Adipocyte (in vitro differentiated cells): ENCODE measurements at regions not wholly inside any gene's neighbourhood (a gene's known extent, or its start where the extent isn't known, plus 50 kb on each side); places are given as distances from the start of the nearest gene placed in this dataset.
"Not testable (repeated sequence)": the region's sequence is repeated elsewhere in the genome, so short reads cannot be mapped to it uniquely, and the experiment has no call there.

Experiments
- DNase-seq: peaks from one replicate; pipeline ENCODE4 v3.0.0-alpha.2; 2015; ENCODE audit warnings: low read depth
- H3K27me3 ChIP-seq: replicated peaks from 2 replicates; pipeline ENCODE4 v1.7.0; 2013; ENCODE audit warnings: mild to moderate bottlenecking, low read length, moderate library complexity; ENCODE audit not compliant: control insufficient read depth, insufficient read depth
- H3K36me3 ChIP-seq: 2 replicates; pipeline ENCODE4 v1.7.0; 2013; ENCODE audit warnings: low read length, mild to moderate bottlenecking, moderate library complexity; ENCODE audit not compliant: control insufficient read depth, insufficient read depth, severe bottlenecking
- H3K4me1 ChIP-seq: 2 replicates; pipeline ENCODE4 v1.7.0; 2013; ENCODE audit warnings: mild to moderate bottlenecking, low read length, moderate library complexity; ENCODE audit not compliant: control insufficient read depth, insufficient read depth
- H3K4me3 ChIP-seq: 2 replicates; pipeline ENCODE4 v1.7.0; 2013; ENCODE audit warnings: mild to moderate bottlenecking, low read length, moderate library complexity
- H3K9ac ChIP-seq: 2 replicates; pipeline ENCODE4 v1.7.0; 2013; ENCODE audit warnings: mild to moderate bottlenecking, low read length, moderate library complexity
- H3K9me3 ChIP-seq: 2 replicates; pipeline ENCODE4 v1.7.0; 2013; ENCODE audit warnings: mild to moderate bottlenecking, low read length, moderate library complexity; ENCODE audit not compliant: control insufficient read depth

DNA sequence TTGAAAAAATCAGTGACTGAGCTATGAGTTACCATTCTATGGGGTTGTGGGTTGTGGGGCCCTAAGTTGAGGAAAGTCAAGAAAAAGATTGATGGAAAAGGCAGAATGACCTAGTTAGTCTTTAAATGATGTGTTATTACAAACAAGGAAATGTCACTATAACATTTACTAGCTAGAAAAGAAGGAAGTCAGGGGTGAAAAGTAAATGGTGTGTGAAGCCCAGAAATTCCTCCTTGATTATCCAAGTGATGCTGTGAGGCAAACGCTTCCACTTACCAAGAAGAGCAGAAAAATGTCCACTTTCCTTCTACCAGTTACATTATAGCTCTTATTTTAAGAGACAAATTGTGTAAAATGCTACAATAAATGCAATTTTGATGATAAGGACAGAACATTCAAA lies 285.3 kb upstream of the DPP6 start:
- H3K9me3 ChIP-seq, DNase-seq, H3K36me3 ChIP-seq, H3K9ac ChIP-seq, H3K4me3 ChIP-seq, H3K27me3 ChIP-seq, H3K4me1 ChIP-seq: not testable (repeated sequence)

DNA sequence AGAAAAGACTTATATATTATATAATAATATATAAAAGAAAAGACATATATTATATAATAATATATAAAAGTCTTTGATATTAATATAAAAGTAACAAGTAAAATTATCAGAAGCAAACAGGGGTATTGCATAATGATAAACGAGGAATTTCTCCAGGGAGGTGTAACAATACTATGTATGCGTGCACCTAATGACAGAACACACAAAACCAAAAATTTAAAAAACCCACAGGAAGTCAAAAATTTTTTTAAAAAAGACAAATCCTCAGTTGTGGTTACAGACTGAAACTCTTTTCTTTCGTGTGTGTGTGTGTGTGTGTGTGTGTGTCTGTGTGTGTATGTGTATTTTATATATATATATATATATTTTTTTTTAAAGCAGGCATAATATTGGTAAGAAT lies 279.2 kb upstream of the DPP6 start:
- no peak for DNase-seq
- Histone ChIP-seq H3K4me1 (no peaks in the 10 kb centered on the region), H3K9me3 (no peaks in the 10 kb centered on the region), H3K36me3 (no peaks in the 10 kb centered on the region), H3K27me3 (no peaks in the 10 kb centered on the region), H3K9ac (no peak overlapping the region), H3K4me3 (no peak overlapping the region)

DNA sequence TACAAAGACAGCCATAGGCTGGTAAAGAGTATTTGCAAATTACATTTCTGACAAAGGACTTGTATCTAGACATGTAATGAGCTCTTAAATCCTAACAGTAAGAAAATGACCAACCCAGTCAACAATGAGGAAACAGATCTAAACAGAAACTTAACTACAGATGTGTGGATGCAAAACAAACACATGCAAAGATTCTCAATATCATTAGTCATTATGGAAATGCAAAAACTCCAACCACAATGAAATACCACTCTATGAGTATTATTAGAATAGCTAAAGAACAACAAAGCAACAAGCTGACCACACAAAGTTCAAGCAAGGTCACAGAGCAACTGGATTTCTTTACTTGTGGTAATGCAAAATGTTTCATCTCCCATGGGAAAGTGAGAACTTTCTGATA lies 275.3 kb upstream of the DPP6 start:
- not testable (repeated sequence) for H3K4me1 ChIP-seq, H3K9me3 ChIP-seq, H3K9ac ChIP-seq, H3K27me3 ChIP-seq, H3K36me3 ChIP-seq, DNase-seq, H3K4me3 ChIP-seq

DNA sequence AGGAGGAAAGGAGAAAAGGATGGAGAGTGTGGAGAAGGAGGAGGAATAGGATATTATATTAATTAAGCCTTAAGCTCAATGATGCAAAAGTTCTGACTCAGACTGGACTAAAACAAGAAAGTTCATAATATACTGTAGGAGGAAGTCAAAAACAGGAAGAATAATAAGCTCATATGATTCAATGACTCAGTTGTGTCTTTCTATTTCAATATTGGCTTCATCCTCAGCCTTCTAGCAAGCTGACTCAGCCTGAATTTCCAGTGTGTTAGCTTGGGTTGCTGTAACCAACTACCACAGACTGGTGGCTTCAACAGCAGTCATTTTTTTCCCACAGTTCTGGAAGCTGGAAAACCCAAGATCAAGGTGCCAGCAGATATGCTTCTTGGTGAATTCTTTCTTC lies 254.8 kb upstream of the DPP6 start:
- H3K36me3 ChIP-seq, H3K9ac ChIP-seq, H3K4me3 ChIP-seq, H3K27me3 ChIP-seq, H3K4me1 ChIP-seq, H3K9me3 ChIP-seq, DNase-seq: not testable (repeated sequence)

DNA sequence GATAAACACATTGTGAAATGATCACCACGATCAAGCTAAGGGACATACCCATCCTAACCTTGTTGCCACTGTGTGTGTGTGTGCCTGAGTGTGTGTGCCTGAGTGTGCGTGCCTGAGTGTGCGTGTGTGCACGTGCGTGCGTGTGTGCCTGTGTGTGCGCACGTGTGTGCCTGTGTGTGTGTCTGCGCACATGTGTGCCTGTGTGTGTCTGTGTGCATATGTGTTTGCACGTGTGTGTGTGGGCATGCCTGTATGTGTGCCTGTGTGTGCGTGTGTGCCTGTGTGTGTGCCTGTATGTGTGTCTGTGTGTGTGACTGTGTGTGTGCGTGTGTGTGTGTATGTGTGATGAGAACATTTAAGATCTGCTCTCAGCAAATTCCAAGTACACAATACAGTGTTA lies 244.1 kb upstream of the DPP6 start:
- Histone ChIP-seq H3K9ac (no peak overlapping the region), H3K27me3 (no peaks in the 10 kb centered on the region), H3K4me1 (no peaks in the 10 kb centered on the region), H3K36me3 (no peaks in the 10 kb centered on the region), H3K4me3 (no peak overlapping the region), H3K9me3 (no peaks in the 10 kb centered on the region)
- DNase-seq: no peak

DNA sequence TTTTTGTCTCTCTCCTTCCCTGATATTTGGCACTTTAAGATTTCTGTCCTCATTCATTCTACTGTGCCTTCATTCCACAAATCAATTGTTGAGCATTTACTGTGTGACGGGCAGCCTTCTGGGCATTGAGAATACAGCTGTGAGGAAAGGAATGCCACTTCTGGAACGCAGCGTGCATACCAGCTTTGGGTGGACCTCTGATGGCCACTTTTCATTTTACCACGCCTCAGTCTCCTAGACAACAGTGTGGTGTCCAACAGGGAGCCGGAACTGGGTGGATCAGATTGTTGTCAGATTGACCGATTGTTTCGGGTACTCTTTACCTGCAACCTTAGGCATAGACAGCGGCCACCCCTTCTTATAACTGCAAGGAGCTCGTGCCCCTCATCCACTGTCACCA lies 222.7 kb upstream of the DPP6 start:
- no peak overlapping the region for H3K4me3 ChIP-seq
- H3K4me1 ChIP-seq: no peaks in the 10 kb centered on the region
- H3K27me3 ChIP-seq: no peaks in the 10 kb centered on the region
- no peaks in the 10 kb centered on the region for H3K36me3 ChIP-seq
- no peaks in the 10 kb centered on the region for H3K9me3 ChIP-seq
- DNase-seq: no peak
- no peak overlapping the region for H3K9ac ChIP-seq

DNA sequence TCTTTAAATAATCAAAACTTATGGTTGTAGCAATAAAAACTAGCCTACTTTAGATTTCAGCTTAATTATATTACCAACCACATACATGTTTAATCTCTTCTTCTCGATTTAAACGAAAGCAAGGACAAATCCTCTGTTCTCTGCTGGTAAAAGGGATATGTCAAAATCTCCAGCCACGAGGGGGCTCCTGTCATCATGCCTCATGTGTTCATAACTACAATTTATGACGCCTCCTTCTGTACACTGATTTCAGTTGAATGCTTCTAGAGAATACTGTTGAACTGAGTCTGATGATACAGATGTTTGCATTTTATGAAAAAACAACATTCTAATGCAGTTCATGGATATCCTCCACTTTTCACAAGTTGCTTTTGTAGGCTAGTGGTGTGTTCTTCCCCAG lies 220.0 kb upstream of the DPP6 start:
- DNase-seq: no peak
- H3K27me3 ChIP-seq: no peaks in the 10 kb centered on the region
- H3K9ac ChIP-seq: no peak overlapping the region
- H3K9me3 ChIP-seq: no peaks in the 10 kb centered on the region
- no peaks in the 10 kb centered on the region for H3K36me3 ChIP-seq
- H3K4me3 ChIP-seq: no peak overlapping the region
- no peaks in the 10 kb centered on the region for H3K4me1 ChIP-seq

DNA sequence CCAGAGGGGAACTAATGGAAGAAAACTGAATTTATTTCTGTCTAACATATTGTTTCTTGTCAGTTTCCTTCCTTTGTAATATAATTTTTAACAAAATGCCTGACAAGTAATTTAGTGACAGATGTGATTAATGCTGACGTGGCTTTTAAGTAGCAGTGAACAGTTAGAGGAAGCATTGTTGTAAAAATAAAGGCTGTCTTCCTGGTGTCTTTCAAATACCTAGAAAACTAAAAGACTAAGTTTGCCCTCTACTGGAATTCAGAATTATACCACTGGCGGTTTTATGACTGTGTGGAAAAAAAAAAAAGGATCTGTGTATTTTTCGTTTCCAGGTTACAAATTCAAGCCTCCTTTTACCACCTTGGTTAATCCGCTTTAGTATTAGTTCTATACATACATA lies 217.1 kb upstream of the DPP6 start:
- Histone ChIP-seq H3K36me3 (no peaks in the 10 kb centered on the region), H3K9ac (no peak overlapping the region), H3K9me3 (no peaks in the 10 kb centered on the region), H3K27me3 (no peaks in the 10 kb centered on the region), H3K4me1 (no peaks in the 10 kb centered on the region), H3K4me3 (peak overlapping the region; percentile 19)
- no peak for DNase-seq

DNA sequence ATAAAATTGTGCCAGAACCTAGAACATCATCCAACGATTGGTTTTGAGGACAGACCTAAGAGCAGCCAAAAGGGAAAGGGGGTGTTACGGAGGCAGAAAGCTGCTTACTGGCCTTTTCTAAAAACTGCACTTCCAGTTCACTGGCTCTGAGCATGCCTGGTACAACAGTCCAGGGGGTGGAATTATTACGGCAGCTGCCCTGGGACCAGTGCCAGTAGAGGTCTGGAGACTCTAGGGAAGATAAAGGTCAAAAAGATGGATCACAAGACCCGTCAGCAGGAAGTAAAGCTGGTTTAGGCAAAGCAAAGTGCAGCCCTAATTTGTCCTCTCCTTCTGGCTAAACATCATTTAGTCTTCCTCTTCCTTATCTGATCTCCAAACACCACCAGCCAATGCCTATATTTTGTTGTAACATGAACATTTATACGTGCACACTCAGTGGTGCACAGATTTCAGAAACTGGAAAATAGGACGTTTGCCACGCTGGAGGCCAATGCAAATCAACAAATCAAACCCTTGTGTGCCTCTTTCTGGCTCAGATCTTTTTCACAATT lies 216.4 kb upstream of the DPP6 start:
- Histone ChIP-seq H3K4me1 (no peaks in the 10 kb centered on the region), H3K27me3 (no peaks in the 10 kb centered on the region), H3K4me3 (peak overlapping the region; percentile 19), H3K9ac (no peak overlapping the region), H3K9me3 (no peaks in the 10 kb centered on the region), H3K36me3 (no peaks in the 10 kb centered on the region)
- DNase-seq: no peak

DNA sequence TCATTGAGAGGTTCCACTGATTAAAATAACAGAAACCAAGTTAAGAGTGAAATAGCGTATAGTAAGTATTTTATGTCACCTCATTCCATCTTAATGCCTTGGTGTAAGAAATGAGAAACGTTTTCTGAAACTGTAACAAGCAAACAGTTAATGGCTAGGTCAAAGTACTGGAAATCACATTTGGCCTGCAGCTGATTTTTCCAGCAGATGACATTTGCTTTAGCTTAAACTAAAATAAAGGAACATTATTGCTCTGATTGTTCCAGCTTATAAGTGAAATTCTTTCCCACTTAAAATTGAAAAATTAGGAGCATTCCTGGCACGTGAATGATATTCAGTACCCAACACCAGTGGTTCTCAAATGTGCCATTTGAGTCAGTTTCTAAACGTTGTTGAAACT lies 213.6 kb upstream of the DPP6 start:
- Histone ChIP-seq H3K4me3 (no peak overlapping the region), H3K9me3 (no peaks in the 10 kb centered on the region), H3K27me3 (no peaks in the 10 kb centered on the region), H3K9ac (no peak overlapping the region), H3K4me1 (no peaks in the 10 kb centered on the region), H3K36me3 (no peaks in the 10 kb centered on the region)
- no peak for DNase-seq

DNA sequence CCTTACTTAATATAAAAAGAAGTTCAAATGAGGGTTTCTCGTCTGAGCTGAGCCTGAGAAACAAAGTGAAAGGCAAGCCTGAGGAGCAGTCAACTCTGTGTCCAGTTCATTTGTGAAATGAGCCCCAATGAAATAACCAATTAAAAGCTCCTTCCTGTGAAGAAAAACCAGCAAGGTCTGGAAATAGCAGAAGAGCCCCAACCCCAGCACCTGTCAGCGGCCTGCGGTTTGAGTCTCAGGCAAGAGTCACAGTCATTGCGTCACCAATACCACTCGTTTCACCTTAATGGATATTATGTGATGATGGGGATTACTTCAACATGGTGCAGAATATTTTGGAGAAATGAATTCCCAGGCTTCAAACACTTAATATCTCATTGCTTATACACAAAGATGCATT lies 211.3 kb upstream of the DPP6 start:
- Histone ChIP-seq H3K4me3 (no peak overlapping the region), H3K36me3 (no peaks in the 10 kb centered on the region), H3K9ac (no peak overlapping the region), H3K4me1 (no peaks in the 10 kb centered on the region), H3K9me3 (no peaks in the 10 kb centered on the region), H3K27me3 (no peaks in the 10 kb centered on the region)
- DNase-seq: no peak

DNA sequence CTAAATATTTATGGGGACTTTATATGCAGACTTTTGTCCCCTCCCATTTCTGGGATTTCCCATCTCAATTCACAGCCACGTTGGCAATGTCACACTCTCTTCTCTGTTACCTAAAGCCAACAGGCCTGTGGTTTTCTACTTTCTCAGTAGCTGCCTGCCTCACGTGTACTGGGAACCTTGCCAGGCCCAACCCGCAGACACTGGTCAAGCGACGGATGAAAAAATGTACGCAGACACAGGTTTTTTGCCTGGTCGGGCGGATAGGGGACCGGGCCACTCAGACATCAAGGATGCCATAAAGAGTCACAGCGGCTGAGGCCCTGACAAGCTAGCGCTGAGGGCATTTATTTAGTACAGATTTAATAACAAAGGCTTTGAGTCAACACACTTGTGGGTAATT lies 204.4 kb upstream of the DPP6 start:
- no peaks in the 10 kb centered on the region for H3K36me3 ChIP-seq
- no peak overlapping the region for H3K9ac ChIP-seq
- no peaks in the 10 kb centered on the region for H3K4me1 ChIP-seq
- no peak for DNase-seq
- H3K4me3 ChIP-seq: no peak overlapping the region
- peaks cover 5% of the 10 kb centered on the region for H3K9me3 ChIP-seq
- no peaks in the 10 kb centered on the region for H3K27me3 ChIP-seq
